Smooth muscle cell (in vitro differentiated cells): ENCODE measurements at regions not wholly inside any gene's neighbourhood (a gene's known extent, or its start where the extent isn't known, plus 50 kb on each side); places are given as distances from the start of the nearest gene placed in this dataset.

Source experiments
- DNase-seq: peaks from one replicate; lab custom pipeline; 2025; ENCODE audit not compliant: unreplicated experiment; lab: John Stamatoyannopoulos, UW
- H2AFZ ChIP-seq: fragments of 200-600 bp; sonication (generic); 2 replicates; pipeline ENCODE4 v1.6.0; 2016; ENCODE audit warnings: antibody characterized with exemption, low read depth, mild to moderate bottlenecking
- H3F3A ChIP-seq: fragments of 200-600 bp; sonication (generic); 2 replicates; pipeline ENCODE4 v1.6.0; 2017; ENCODE audit warnings: antibody characterized with exemption, low read depth
- H3K27ac ChIP-seq: fragments of 200-600 bp; sonication (generic); 2 replicates; pipeline ENCODE4 v1.5.1; 2016; ENCODE audit warnings: low read depth, mild to moderate bottlenecking
- H3K27me3 ChIP-seq: fragments of 200-600 bp; sonication (generic); 2 replicates; pipeline ENCODE4 v1.6.1; 2016; ENCODE audit warnings: low read depth, mild to moderate bottlenecking
- H3K36me3 ChIP-seq: fragments of 200-600 bp; sonication (generic); 2 replicates; pipeline ENCODE4 v1.5.1; 2016; ENCODE audit warnings: low read depth
- H3K4me1 ChIP-seq: fragments of 200-600 bp; sonication (generic); 2 replicates; pipeline ENCODE4 v1.5.1; 2016; ENCODE audit warnings: low read depth
- H3K4me2 ChIP-seq: fragments of 200-600 bp; sonication (generic); 2 replicates; pipeline ENCODE4 v1.6.0; 2016; ENCODE audit warnings: mild to moderate bottlenecking
- H3K4me3 ChIP-seq: fragments of 200-600 bp; sonication (generic); 2 replicates; pipeline ENCODE4 v1.5.1; 2016; ENCODE audit warnings: mild to moderate bottlenecking
- H3K79me2 ChIP-seq: fragments of 200-600 bp; sonication (generic); 2 replicates; pipeline ENCODE4 v1.6.0; 2016; ENCODE audit warnings: low read depth, mild to moderate bottlenecking
- H3K9ac ChIP-seq: fragments of 200-600 bp; sonication (generic); 2 replicates; pipeline ENCODE4 v1.6.0; 2016; ENCODE audit warnings: low read depth
- H3K9me3 ChIP-seq: fragments of 200-600 bp; sonication (generic); replicated peaks from 2 replicates; pipeline ENCODE4 v1.5.1; 2016; ENCODE audit warnings: low read depth
- H4K20me1 ChIP-seq: fragments of 200-600 bp; sonication (generic); 2 replicates; pipeline ENCODE4 v1.6.0; 2016; ENCODE audit warnings: low read depth
- CTCF ChIP-seq: fragments of 200-600 bp; sonication (generic); IDR thresholded peaks from 2 replicates; pipeline ENCODE4 v1.5.1; 2017; ENCODE audit warnings: borderline replicate concordance, mild to moderate bottlenecking, antibody characterized with exemption; ENCODE audit not compliant: insufficient read depth, poor library complexity, severe bottlenecking
- WGBS: methylation state at CpG from one replicate; pipeline ENCODE4 v1.1.7; 2016; ENCODE audit warnings: low lambda C conversion rate; 5-methylcytosine and 5-hydroxymethylcytosine counted together

GRCh38 chr10:3978761-3979160 lies 193.8 kb upstream of the KLF6 start:
- Histone ChIP-seq H3K27me3 (no peaks in the 10 kb centered on the region), H3K79me2 (no peaks in the 10 kb centered on the region), H3K27ac (no peak overlapping the region), H3K9me3 (no peaks in the 10 kb centered on the region), H2AFZ (no peak overlapping the region), H3K4me3 (no peak overlapping the region), H3F3A (no peaks in the 10 kb centered on the region), H3K36me3 (no peaks in the 10 kb centered on the region), H3K4me1 (no peaks in the 10 kb centered on the region), H3K9ac (no peak overlapping the region), H3K4me2 (no peak overlapping the region), H4K20me1 (no peaks in the 10 kb centered on the region)
- no peak for TF ChIP-seq CTCF
- WGBS: 94% methylated on average over 4 of the region's 4 CpGs
- no peak for DNase-seq

- Histone ChIP-seq H3K9me3 (no peaks in the 10 kb centered on the region), H3K4me2 (no peak overlapping the region), H3K27ac (no peak overlapping the region), H3K4me3 (no peak overlapping the region), H3K27me3 (no peaks in the 10 kb centered on the region), H3K4me1 (peaks cover 6% of the 10 kb centered on the region), H3K79me2 (no peaks in the 10 kb centered on the region), H4K20me1 (no peaks in the 10 kb centered on the region), H2AFZ (peak overlapping the region; percentile 13), H3K36me3 (no peaks in the 10 kb centered on the region), H3F3A (peaks cover 6% of the 10 kb centered on the region), H3K9ac (no peak overlapping the region)
- TF ChIP-seq CTCF: no peak
- WGBS: 97% methylated on average over 1 of the region's 1 CpG
- no peak for DNase-seq
These were observed 193.2 kb upstream of the KLF6 start for GRCh38 chr10:3978174-3978573.

- Histone ChIP-seq H3K27ac (no peak overlapping the region), H3K4me3 (no peak overlapping the region), H3K4me2 (no peak overlapping the region), H3K27me3 (no peaks in the 10 kb centered on the region), H3K4me1 (peaks cover 10% of the 10 kb centered on the region), H3K36me3 (no peaks in the 10 kb centered on the region), H3K79me2 (no peaks in the 10 kb centered on the region), H3F3A (peaks cover 10% of the 10 kb centered on the region), H2AFZ (peak overlapping the region; percentile 13), H3K9me3 (no peaks in the 10 kb centered on the region), H3K9ac (no peak overlapping the region), H4K20me1 (no peaks in the 10 kb centered on the region)
- no peak for TF ChIP-seq CTCF
- 71% methylated on average over 6 of the region's 6 CpGs for WGBS
- no peak for DNase-seq
These were observed 192.8 kb upstream of the KLF6 start for GRCh38 chr10:3977761-3978160.

- no peak overlapping the region for H3K27ac ChIP-seq
- no peaks in the 10 kb centered on the region for H3K36me3 ChIP-seq
- WGBS: 100% methylated on average over 1 of the region's 1 CpG
- peaks cover 18% of the 10 kb centered on the region for H3K4me1 ChIP-seq
- no peak overlapping the region for H3K4me2 ChIP-seq
- H3K4me3 ChIP-seq: no peak overlapping the region
- H3K27me3 ChIP-seq: no peaks in the 10 kb centered on the region
- no peaks in the 10 kb centered on the region for H3K79me2 ChIP-seq
- no peak for DNase-seq
- H3F3A ChIP-seq: peaks cover 20% of the 10 kb centered on the region
- H3K9ac ChIP-seq: no peak overlapping the region
- no peaks in the 10 kb centered on the region for H3K9me3 ChIP-seq
- H2AFZ ChIP-seq: no peak overlapping the region
- no peak for TF ChIP-seq CTCF
- no peaks in the 10 kb centered on the region for H4K20me1 ChIP-seq
These were observed 191.7 kb upstream of the KLF6 start for GRCh38 chr10:3976718-3977117.
